TTC549 (cell line): ENCODE measurements at regions not wholly inside any gene's neighbourhood (a gene's known extent, or its start where the extent isn't known, plus 50 kb on each side); places are given as distances from the start of the nearest gene placed in this dataset.

ENCODE experiments used
- FAIRE-seq: peaks from 2 replicates; lab custom pipeline; 2012; peaks lifted over from hg19 to GRCh38; lab: Jason Lieb, UNC

- FAIRE-seq, result no peak
Measured at GRCh38 chr6:139426795-139427194, 52.3 kb upstream of the CITED2 start.

DNA sequence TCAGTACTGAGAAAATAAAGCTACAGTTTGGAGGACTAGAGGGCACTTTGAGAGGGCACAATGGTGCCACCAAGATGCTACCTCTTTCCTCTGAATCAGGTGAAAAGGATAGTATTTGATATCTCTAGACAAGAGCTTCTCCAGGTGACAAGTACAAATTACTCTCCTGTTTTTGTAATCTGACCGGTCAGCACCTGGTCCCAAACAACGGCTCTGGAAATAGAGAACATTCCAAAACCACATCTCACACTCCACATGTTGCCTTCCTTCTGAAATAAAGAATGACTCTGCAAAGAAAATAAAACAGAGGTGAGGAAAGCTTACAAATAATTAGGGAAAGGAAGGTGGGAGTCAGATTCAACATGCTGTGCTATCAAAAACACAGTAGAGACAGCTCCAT is 51.3 kb upstream of the CITED2 start:
- FAIRE-seq, result no peak

GRCh38 chr6:139423971-139424667 is 49.7 kb upstream of the CITED2 start:
- no peak for FAIRE-seq
